ENCODE measurements at regions not wholly inside any gene's neighbourhood (a gene's known extent, or its start where the extent isn't known, plus 50 kb on each side); places are given as distances from the start of the nearest gene placed in this dataset.

- H3K27me3 ChIP-seq (ENCODE audit: insufficient read depth, low read depth) = no peaks in the 10 kb centered on the region
- H3K9ac ChIP-seq = no peak overlapping the region
- no peak overlapping the region for H3K27ac ChIP-seq
- no peaks in the 10 kb centered on the region for H3K4me1 ChIP-seq (ENCODE audit: low read depth, poor library complexity, severe bottlenecking)
- H3K36me3 ChIP-seq (ENCODE audit: insufficient read depth) = no peaks in the 10 kb centered on the region
- TF ChIP-seq, protein P1, sequence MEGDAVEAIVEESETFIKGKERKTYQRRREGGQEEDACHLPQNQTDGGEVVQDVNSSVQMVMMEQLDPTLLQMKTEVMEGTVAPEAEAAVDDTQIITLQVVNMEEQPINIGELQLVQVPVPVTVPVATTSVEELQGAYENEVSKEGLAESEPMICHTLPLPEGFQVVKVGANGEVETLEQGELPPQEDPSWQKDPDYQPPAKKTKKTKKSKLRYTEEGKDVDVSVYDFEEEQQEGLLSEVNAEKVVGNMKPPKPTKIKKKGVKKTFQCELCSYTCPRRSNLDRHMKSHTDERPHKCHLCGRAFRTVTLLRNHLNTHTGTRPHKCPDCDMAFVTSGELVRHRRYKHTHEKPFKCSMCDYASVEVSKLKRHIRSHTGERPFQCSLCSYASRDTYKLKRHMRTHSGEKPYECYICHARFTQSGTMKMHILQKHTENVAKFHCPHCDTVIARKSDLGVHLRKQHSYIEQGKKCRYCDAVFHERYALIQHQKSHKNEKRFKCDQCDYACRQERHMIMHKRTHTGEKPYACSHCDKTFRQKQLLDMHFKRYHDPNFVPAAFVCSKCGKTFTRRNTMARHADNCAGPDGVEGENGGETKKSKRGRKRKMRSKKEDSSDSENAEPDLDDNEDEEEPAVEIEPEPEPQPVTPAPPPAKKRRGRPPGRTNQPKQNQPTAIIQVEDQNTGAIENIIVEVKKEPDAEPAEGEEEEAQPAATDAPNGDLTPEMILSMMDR (conservative IDR thresholded peaks at IDR 0.05; ENCODE audit: low read depth, low read length) = no peak
- H4K20me1 ChIP-seq (ENCODE audit: insufficient read depth) = no peaks in the 10 kb centered on the region
- no peaks in the 10 kb centered on the region for H3K79me2 ChIP-seq (ENCODE audit: insufficient read depth, low read depth)
- no peak overlapping the region for H3K4me3 ChIP-seq (IDR thresholded peaks at IDR 0.05; ENCODE audit: insufficient read depth, low read depth, low read length)
- H2AFZ ChIP-seq (ENCODE audit: low read depth) = no peak overlapping the region
- H3K4me2 ChIP-seq = no peak overlapping the region
These were observed 529.9 kb upstream of the MMS22L start for GRCh38 chr6:97812940-97813339.

DNA sequence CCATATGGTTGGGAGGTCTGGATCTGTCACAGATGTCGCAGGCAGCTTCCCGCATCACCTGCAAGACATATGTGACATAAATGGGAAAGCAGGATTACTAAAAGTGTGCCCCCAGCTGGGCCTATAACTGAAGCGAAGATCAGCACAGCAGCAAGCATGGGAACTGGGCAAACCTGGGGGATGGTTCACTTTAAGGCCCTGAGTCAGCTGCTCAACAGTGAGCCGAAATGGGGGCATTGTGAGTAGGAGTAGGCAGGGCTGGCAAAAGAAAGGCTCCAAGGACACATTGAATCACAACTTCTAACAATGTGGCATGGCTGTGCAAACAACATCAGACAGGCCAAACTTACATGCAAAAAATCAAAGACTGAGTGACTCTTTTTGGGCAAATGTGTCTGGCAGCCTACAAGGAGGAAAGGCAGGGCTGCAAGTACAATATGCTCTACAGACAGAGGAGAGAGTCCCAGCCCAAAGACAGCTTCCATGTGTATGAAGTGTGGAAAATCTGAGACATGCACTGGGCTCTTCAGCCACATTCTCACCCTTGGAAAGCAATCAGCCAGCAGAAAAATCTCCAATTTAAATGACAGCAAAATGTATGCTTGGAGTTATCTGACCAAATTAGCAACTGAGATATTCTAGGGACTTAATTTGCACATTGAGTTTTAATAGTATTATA lies 531.0 kb upstream of the MMS22L start:
- no peaks in the 10 kb centered on the region for H3K36me3 ChIP-seq (ENCODE audit: insufficient read depth)
- H3K4me2 ChIP-seq = no peak overlapping the region
- H3K27me3 ChIP-seq (ENCODE audit: insufficient read depth, low read depth) = no peaks in the 10 kb centered on the region
- TF ChIP-seq, protein P1 (conservative IDR thresholded peaks at IDR 0.05; ENCODE audit: low read depth, low read length) = no peak
- H3K79me2 ChIP-seq (ENCODE audit: insufficient read depth, low read depth) = no peaks in the 10 kb centered on the region
- H3K4me1 ChIP-seq (ENCODE audit: low read depth, poor library complexity, severe bottlenecking) = no peaks in the 10 kb centered on the region
- H3K4me3 ChIP-seq (IDR thresholded peaks at IDR 0.05; ENCODE audit: insufficient read depth, low read depth, low read length) = no peak overlapping the region
- H4K20me1 ChIP-seq (ENCODE audit: insufficient read depth) = no peaks in the 10 kb centered on the region
- H3K27ac ChIP-seq = no peak overlapping the region
- H3K9ac ChIP-seq = no peak overlapping the region
- H2AFZ ChIP-seq (ENCODE audit: low read depth) = no peak overlapping the region

GRCh38 chr6:97815301-97815812 lies 532.3 kb upstream of the MMS22L start:
- Histone ChIP-seq H3K79me2 (ENCODE audit: insufficient read depth, low read depth) (no peaks in the 10 kb centered on the region), H3K4me2 (no peak overlapping the region), H4K20me1 (ENCODE audit: insufficient read depth) (no peaks in the 10 kb centered on the region), H3K4me1 (ENCODE audit: low read depth, poor library complexity, severe bottlenecking) (no peaks in the 10 kb centered on the region), H3K27ac (no peak overlapping the region), H3K4me3 (IDR thresholded peaks at IDR 0.05; ENCODE audit: insufficient read depth, low read depth, low read length) (no peak overlapping the region), H3K9ac (no peak overlapping the region), H3K36me3 (ENCODE audit: insufficient read depth) (no peaks in the 10 kb centered on the region), H3K27me3 (ENCODE audit: insufficient read depth, low read depth) (no peaks in the 10 kb centered on the region), H2AFZ (ENCODE audit: low read depth) (no peak overlapping the region)
- TF ChIP-seq, protein P1 (conservative IDR thresholded peaks at IDR 0.05; ENCODE audit: low read depth, low read length) = no peak

DNA sequence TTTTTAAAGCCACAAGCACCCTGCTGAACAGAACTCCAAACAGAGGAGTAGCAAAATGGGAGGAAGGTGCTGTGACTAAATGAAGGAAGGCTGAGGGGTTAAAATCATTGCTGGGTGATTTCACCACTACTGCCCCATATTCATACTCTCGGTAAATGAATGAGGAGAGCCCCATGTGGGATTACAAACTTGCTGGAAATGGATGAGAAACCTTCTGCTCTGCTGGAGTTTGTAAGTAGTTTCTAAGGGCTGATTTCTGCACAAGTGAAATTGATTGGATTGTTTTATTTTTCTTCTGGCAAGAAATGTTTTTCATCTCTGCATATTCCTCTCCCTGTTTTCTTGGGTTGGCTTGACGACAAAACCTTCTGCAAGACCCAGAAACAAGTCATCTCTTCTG lies 533.5 kb upstream of the MMS22L start:
- no peaks in the 10 kb centered on the region for H3K4me1 ChIP-seq (ENCODE audit: low read depth, poor library complexity, severe bottlenecking)
- H4K20me1 ChIP-seq (ENCODE audit: insufficient read depth) = no peaks in the 10 kb centered on the region
- H2AFZ ChIP-seq (ENCODE audit: low read depth) = no peak overlapping the region
- no peak overlapping the region for H3K4me2 ChIP-seq
- H3K27ac ChIP-seq = no peak overlapping the region
- H3K36me3 ChIP-seq (ENCODE audit: insufficient read depth) = no peaks in the 10 kb centered on the region
- no peak overlapping the region for H3K4me3 ChIP-seq (IDR thresholded peaks at IDR 0.05; ENCODE audit: insufficient read depth, low read depth, low read length)
- TF ChIP-seq, protein P1 (conservative IDR thresholded peaks at IDR 0.05; ENCODE audit: low read depth, low read length) = no peak
- H3K79me2 ChIP-seq (ENCODE audit: insufficient read depth, low read depth) = no peaks in the 10 kb centered on the region
- no peak overlapping the region for H3K9ac ChIP-seq
- no peaks in the 10 kb centered on the region for H3K27me3 ChIP-seq (ENCODE audit: insufficient read depth, low read depth)

All from KMS-11 (cell line).